ENCODE measurements at regions not wholly inside any gene's neighbourhood (a gene's known extent, or its start where the extent isn't known, plus 50 kb on each side); places are given as distances from the start of the nearest gene placed in this dataset.

DNA sequence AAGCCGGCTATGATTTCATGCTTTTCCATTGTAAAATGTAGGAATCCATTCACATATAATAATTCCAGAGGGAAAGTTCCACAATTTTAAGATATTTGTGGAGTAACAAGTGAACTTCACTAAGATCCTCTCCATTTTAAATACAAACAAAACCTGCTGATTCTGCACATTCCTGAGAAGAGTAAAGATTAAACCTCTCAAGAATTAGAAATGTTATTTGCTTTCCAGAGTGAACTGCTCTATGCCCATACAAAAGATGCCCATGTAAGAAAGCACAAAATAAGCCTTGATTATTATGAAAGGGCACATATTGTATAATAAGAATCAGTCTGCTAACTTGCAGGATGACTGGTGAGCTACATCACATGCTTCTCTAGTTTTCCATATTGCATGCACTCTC, 241.5 kb downstream of the COX18 start:
- no peaks in the 10 kb centered on the region for H3K9me3 ChIP-seq
- 56 to 57% methylated on average over 1 of the region's 1 CpG for WGBS, 2 donors
- H3K27ac ChIP-seq, result no peak overlapping the region
- DNase-seq (no peak), ATAC-seq (no peak), FAIRE-seq (no peak)
- TF ChIP-seq, protein P1, sequence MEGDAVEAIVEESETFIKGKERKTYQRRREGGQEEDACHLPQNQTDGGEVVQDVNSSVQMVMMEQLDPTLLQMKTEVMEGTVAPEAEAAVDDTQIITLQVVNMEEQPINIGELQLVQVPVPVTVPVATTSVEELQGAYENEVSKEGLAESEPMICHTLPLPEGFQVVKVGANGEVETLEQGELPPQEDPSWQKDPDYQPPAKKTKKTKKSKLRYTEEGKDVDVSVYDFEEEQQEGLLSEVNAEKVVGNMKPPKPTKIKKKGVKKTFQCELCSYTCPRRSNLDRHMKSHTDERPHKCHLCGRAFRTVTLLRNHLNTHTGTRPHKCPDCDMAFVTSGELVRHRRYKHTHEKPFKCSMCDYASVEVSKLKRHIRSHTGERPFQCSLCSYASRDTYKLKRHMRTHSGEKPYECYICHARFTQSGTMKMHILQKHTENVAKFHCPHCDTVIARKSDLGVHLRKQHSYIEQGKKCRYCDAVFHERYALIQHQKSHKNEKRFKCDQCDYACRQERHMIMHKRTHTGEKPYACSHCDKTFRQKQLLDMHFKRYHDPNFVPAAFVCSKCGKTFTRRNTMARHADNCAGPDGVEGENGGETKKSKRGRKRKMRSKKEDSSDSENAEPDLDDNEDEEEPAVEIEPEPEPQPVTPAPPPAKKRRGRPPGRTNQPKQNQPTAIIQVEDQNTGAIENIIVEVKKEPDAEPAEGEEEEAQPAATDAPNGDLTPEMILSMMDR (IDR thresholded peaks at IDR 0.05), result no peak
- intact Hi-C loops (cut with DNase I), result no loop called here
- H3K4me1 ChIP-seq, result no peaks in the 10 kb centered on the region
- no peaks in the 10 kb centered on the region for H3K27me3 ChIP-seq
- H3K36me3 ChIP-seq, result no peaks in the 10 kb centered on the region
- no peak overlapping the region for H3K4me3 ChIP-seq

DNA sequence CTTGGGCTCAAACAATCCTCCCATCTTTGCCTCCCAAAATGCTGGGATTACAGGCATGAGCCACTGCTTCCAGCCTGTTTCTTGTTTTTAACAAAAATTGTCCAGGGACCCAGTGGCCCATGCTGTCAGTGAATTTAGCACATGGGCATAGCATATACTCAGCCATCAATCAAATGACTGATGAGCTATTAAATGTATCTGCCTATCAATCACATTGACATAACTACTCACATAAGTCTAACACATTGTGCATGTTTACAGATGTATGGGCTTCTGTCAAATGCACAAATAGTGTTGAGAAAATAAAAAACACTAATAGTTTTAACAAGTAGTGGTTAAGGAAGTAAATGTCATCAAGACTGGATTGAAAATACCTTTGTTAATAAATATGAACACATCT, 249.4 kb downstream of the COX18 start:
- DNase-seq (no peak), ATAC-seq (no peak), FAIRE-seq (no peak)
- peaks cover 0 to 3% (median 0%) of the 10 kb centered on the region in 4 donors for H3K9me3 ChIP-seq
- intact Hi-C loops (cut with DNase I), result no loop called here
- H3K27me3 ChIP-seq, result no peaks in the 10 kb centered on the region
- H3K4me3 ChIP-seq, result no peak overlapping the region
- no peaks in the 10 kb centered on the region for H3K4me1 ChIP-seq
- no peaks in the 10 kb centered on the region for H3K36me3 ChIP-seq
- TF ChIP-seq, protein P1 (IDR thresholded peaks at IDR 0.05), result no peak
- H3K27ac ChIP-seq, result no peak overlapping the region

DNA sequence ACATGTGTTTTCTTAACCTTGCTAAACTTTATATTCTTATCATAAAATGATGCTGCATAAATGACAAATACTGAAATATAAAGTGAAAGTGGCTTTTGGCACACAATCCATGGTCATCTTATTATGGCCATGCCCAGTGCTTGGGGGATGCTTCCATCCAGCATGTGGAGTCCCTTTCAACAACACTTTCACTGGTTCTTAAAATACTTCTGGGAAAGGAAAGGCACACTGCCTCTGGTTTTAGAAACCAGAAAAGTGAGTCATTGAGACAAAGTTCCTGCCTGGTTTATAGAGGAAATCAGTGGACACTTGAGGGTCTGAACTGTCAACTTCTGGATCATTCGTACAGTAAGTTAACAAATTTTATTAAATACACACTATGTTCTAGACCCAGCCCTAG, 248.0 kb upstream of the ADAMTS3 start:
- Histone ChIP-seq H3K27me3 (no peaks in the 10 kb centered on the region), H3K27ac (no peak overlapping the region), H3K9me3 (peaks cover 0 to under 1% (median 0%) of the 10 kb centered on the region in 4 donors), H3K4me3 (no peak overlapping the region), H3K4me1 (no peaks in the 10 kb centered on the region), H3K36me3 (no peaks in the 10 kb centered on the region)
- WGBS, 2 donors, result 41 to 55% methylated on average over 1 of the region's 1 CpG
- no peak for FAIRE-seq
- no peak for DNase-seq
- TF ChIP-seq, protein P1 (IDR thresholded peaks at IDR 0.05), result no peak
- intact Hi-C loops (cut with DNase I), result no loop called here
- ATAC-seq, result no peak

DNA sequence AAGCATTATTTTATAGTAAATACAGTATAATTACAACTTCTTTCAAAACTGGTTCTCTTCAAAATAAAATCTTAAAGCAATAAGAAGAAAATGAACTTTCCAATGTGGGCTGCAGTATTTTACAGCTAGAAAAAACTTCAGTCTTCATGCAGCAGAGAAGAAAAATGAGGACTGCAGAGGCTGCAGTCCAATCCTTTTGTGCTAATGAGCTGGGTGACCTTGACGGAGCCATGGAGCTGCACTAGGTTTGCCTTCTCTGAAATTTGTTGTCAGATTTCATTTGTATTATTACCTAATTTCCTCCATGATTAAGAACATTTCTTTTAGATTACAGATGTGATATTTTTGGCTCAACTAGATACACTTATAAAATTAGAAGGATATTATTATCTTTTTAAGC, 245.2 kb upstream of the ADAMTS3 start:
- Histone ChIP-seq H3K27ac (no peak overlapping the region), H3K9me3 (no peaks in the 10 kb centered on the region), H3K4me3 (no peak overlapping the region), H3K4me1 (no peaks in the 10 kb centered on the region), H3K36me3 (no peaks in the 10 kb centered on the region), H3K27me3 (no peaks in the 10 kb centered on the region)
- intact Hi-C loops (cut with DNase I), result no loop called here
- FAIRE-seq (no peak), ATAC-seq (no peak), DNase-seq (no peak)
- 13 to 14% methylated on average over 1 of the region's 1 CpG for WGBS, 2 donors
- TF ChIP-seq, protein P1 (IDR thresholded peaks at IDR 0.05), result no peak

DNA sequence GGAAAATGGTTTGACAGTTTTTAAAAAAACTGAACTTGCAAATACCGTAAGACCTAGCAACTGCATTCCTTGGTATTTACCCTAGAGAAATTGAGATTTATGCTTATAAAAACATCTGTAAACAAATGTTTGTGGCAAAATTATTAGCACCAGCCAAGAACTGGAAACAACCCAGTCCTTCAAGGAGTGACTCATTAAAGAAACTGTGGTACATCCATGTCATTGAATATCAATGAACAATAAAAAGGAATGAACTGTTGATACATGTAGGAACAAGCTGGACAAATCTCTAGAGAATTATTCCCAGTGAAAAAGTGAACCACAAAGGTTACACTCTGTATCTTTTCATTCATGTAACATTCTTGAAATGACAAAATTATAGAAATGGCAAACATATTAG, 240.2 kb upstream of the ADAMTS3 start:
- TF ChIP-seq, protein P1 (IDR thresholded peaks at IDR 0.05), result no peak
- DNase-seq, result no peak
- no peak for FAIRE-seq
- no peaks in the 10 kb centered on the region for H3K4me1 ChIP-seq
- ATAC-seq, result no peak
- intact Hi-C loops (cut with DNase I), result no loop called here
- WGBS, 2 donors, result 69 to 76% methylated on average over 1 of the region's 1 CpG
- H3K36me3 ChIP-seq, result no peaks in the 10 kb centered on the region
- H3K4me3 ChIP-seq, result no peak overlapping the region
- no peaks in the 10 kb centered on the region for H3K27me3 ChIP-seq
- H3K27ac ChIP-seq, result no peak overlapping the region
- no peaks in the 10 kb centered on the region for H3K9me3 ChIP-seq

Data from pancreas (tissue), 10 donors.